Activated naive CD4-positive, alpha-beta T cell treated with anti-CD3 and anti-CD28 coated beads, Interleukin-2, amount 10 ng/mL, durations not matched to agents 7 days and 5 days (primary cell): ENCODE measurements at regions not wholly inside any gene's neighbourhood (a gene's known extent, or its start where the extent isn't known, plus 50 kb on each side); places are given as distances from the start of the nearest gene placed in this dataset.
"Not testable (repeated sequence)": the region's sequence is repeated elsewhere in the genome, so short reads cannot be mapped to it uniquely, and the experiment has no call there.

Experiments used
- CTCF ChIA-PET: fragments of 350-600 bp; sonication (Branson Sonifier 250); formaldehyde crosslinking; loops from one replicate; lab custom pipeline; 2021; ENCODE audit warnings: antibody characterized with exemption; lab: Charles Lee
- DNase-seq: peaks from one replicate; pipeline ENCODE4 v3.0.0-alpha.2; 2020
- H3K27ac Mint-ChIP-seq: one replicate; pipeline ENCODE4 v1.8.0; 2021; ENCODE audit warnings: mild to moderate bottlenecking, moderate library complexity, mixed read lengths
- H3K27me3 Mint-ChIP-seq: one replicate; pipeline ENCODE4 v1.8.0; 2021; ENCODE audit warnings: mild to moderate bottlenecking, mixed read lengths
- H3K36me3 Mint-ChIP-seq: one replicate; pipeline ENCODE4 v1.8.0; 2021; ENCODE audit warnings: mixed read lengths
- H3K4me1 Mint-ChIP-seq: one replicate; pipeline ENCODE4 v1.8.0; 2021; ENCODE audit warnings: mixed read lengths
- H3K4me3 Mint-ChIP-seq: one replicate; pipeline ENCODE4 v1.8.0; 2021; ENCODE audit warnings: mild to moderate bottlenecking, moderate library complexity, mixed read lengths
- H3K9me3 Mint-ChIP-seq: one replicate; pipeline ENCODE4 v1.8.0; 2021; ENCODE audit warnings: mixed read lengths

- Mint-ChIP-seq H3K27me3 (peaks cover 18% of the 10 kb centered on the region), H3K9me3 (no peaks in the 10 kb centered on the region), H3K4me1 (no peaks in the 10 kb centered on the region), H3K27ac (no peak overlapping the region), H3K4me3 (no peak overlapping the region), H3K36me3 (no peaks in the 10 kb centered on the region)
- CTCF ChIA-PET: no interaction called here
- DNase-seq: no peak
These were observed 264.6 kb downstream of the SEC61B start for GRCh38 chr9:99486684-99487083.

GRCh38 chr9:99488131-99489059 lies 266.3 kb downstream of the SEC61B start:
- Mint-ChIP-seq H3K4me1 (no peaks in the 10 kb centered on the region), H3K27ac (no peak overlapping the region), H3K27me3 (peaks cover 30% of the 10 kb centered on the region), H3K4me3 (no peak overlapping the region), H3K9me3 (no peaks in the 10 kb centered on the region), H3K36me3 (no peaks in the 10 kb centered on the region)
- DNase-seq: no peak
- CTCF ChIA-PET: no interaction called here

- no peak overlapping the region for H3K27ac Mint-ChIP-seq
- no peaks in the 10 kb centered on the region for H3K4me1 Mint-ChIP-seq
- DNase-seq: no peak
- H3K36me3 Mint-ChIP-seq: no peaks in the 10 kb centered on the region
- H3K27me3 Mint-ChIP-seq: peaks cover 33% of the 10 kb centered on the region
- H3K4me3 Mint-ChIP-seq: no peak overlapping the region
- CTCF ChIA-PET: no interaction called here
- no peaks in the 10 kb centered on the region for H3K9me3 Mint-ChIP-seq
These were observed 267.0 kb downstream of the SEC61B start for GRCh38 chr9:99489060-99489413.

GRCh38 chr9:99490729-99491128 lies 268.6 kb downstream of the SEC61B start:
- no peak for DNase-seq
- no peak overlapping the region for H3K27ac Mint-ChIP-seq
- no peaks in the 10 kb centered on the region for H3K4me1 Mint-ChIP-seq
- H3K27me3 Mint-ChIP-seq: peaks cover 28% of the 10 kb centered on the region
- no peak overlapping the region for H3K4me3 Mint-ChIP-seq
- CTCF ChIA-PET: no interaction called here
- H3K36me3 Mint-ChIP-seq: no peaks in the 10 kb centered on the region
- no peaks in the 10 kb centered on the region for H3K9me3 Mint-ChIP-seq

- Mint-ChIP-seq H3K4me3 (no peak overlapping the region), H3K9me3 (no peaks in the 10 kb centered on the region), H3K27ac (no peak overlapping the region), H3K4me1 (no peaks in the 10 kb centered on the region), H3K27me3 (peaks cover 28% of the 10 kb centered on the region), H3K36me3 (no peaks in the 10 kb centered on the region)
- CTCF ChIA-PET: no interaction called here
- DNase-seq: no peak
These were observed 269.5 kb downstream of the SEC61B start for GRCh38 chr9:99491408-99492158.

GRCh38 chr9:99497641-99498040 lies 275.6 kb downstream of the SEC61B start:
- no peak for DNase-seq
- H3K4me1 Mint-ChIP-seq: no peaks in the 10 kb centered on the region
- no peaks in the 10 kb centered on the region for H3K36me3 Mint-ChIP-seq
- peaks cover 3% of the 10 kb centered on the region for H3K9me3 Mint-ChIP-seq
- H3K27me3 Mint-ChIP-seq: peaks cover 8% of the 10 kb centered on the region
- no peak overlapping the region for H3K4me3 Mint-ChIP-seq
- no peak overlapping the region for H3K27ac Mint-ChIP-seq
- CTCF ChIA-PET: no interaction called here

- CTCF ChIA-PET, H3K4me1 Mint-ChIP-seq, H3K4me3 Mint-ChIP-seq, H3K27ac Mint-ChIP-seq, H3K9me3 Mint-ChIP-seq, H3K27me3 Mint-ChIP-seq, H3K36me3 Mint-ChIP-seq, DNase-seq: not testable (repeated sequence)
These were observed 276.9 kb downstream of the SEC61B start for GRCh38 chr9:99498979-99499378.

GRCh38 chr9:99505936-99506335 lies 283.9 kb downstream of the SEC61B start:
- CTCF ChIA-PET: no interaction called here
- Mint-ChIP-seq H3K9me3 (no peaks in the 10 kb centered on the region), H3K27me3 (peaks cover 9% of the 10 kb centered on the region), H3K36me3 (no peaks in the 10 kb centered on the region), H3K4me3 (no peak overlapping the region), H3K27ac (no peak overlapping the region), H3K4me1 (no peaks in the 10 kb centered on the region)
- DNase-seq: no peak

- H3K27me3 Mint-ChIP-seq: peaks cover 11% of the 10 kb centered on the region
- no peak overlapping the region for H3K27ac Mint-ChIP-seq
- no peaks in the 10 kb centered on the region for H3K36me3 Mint-ChIP-seq
- no peak for DNase-seq
- H3K4me3 Mint-ChIP-seq: no peak overlapping the region
- no peaks in the 10 kb centered on the region for H3K4me1 Mint-ChIP-seq
- no peaks in the 10 kb centered on the region for H3K9me3 Mint-ChIP-seq
- CTCF ChIA-PET: interaction anchor here (0.7 kb wide), 1 partner anchor 172 kb away, joined by 3 read pairs; no protein-coding TSS in a partner anchor
These were observed 284.8 kb downstream of the SEC61B start for GRCh38 chr9:99506747-99507348.

GRCh38 chr9:99509065-99509745 lies 287.1 kb downstream of the SEC61B start:
- Mint-ChIP-seq H3K4me1 (no peaks in the 10 kb centered on the region), H3K4me3 (no peak overlapping the region), H3K27me3 (peaks cover 15% of the 10 kb centered on the region), H3K36me3 (no peaks in the 10 kb centered on the region), H3K27ac (no peak overlapping the region), H3K9me3 (no peaks in the 10 kb centered on the region)
- CTCF ChIA-PET: interaction anchor here (0.7 kb wide), 1 partner anchor 12 kb away, joined by 3 read pairs; no protein-coding TSS in a partner anchor
- no peak for DNase-seq

- Mint-ChIP-seq H3K27me3 (peaks cover 15% of the 10 kb centered on the region), H3K36me3 (no peaks in the 10 kb centered on the region), H3K4me1 (no peaks in the 10 kb centered on the region), H3K27ac (no peak overlapping the region), H3K9me3 (no peaks in the 10 kb centered on the region), H3K4me3 (no peak overlapping the region)
- no peak for DNase-seq
- CTCF ChIA-PET: interaction anchor here (0.7 kb wide), 1 partner anchor 11 kb away, joined by 3 read pairs; no protein-coding TSS in a partner anchor
These were observed 287.9 kb downstream of the SEC61B start for GRCh38 chr9:99509900-99510535.

- Mint-ChIP-seq H3K27ac (no peak overlapping the region), H3K36me3 (no peaks in the 10 kb centered on the region), H3K4me3 (no peak overlapping the region), H3K9me3 (no peaks in the 10 kb centered on the region), H3K4me1 (no peaks in the 10 kb centered on the region), H3K27me3 (peaks cover 15% of the 10 kb centered on the region)
- DNase-seq: no peak
- CTCF ChIA-PET: no interaction called here
These were observed 289.6 kb downstream of the SEC61B start for GRCh38 chr9:99511723-99512122.

- Mint-ChIP-seq H3K27ac (no peak overlapping the region), H3K4me3 (no peak overlapping the region), H3K9me3 (no peaks in the 10 kb centered on the region), H3K27me3 (peaks cover 15% of the 10 kb centered on the region), H3K36me3 (no peaks in the 10 kb centered on the region), H3K4me1 (no peaks in the 10 kb centered on the region)
- CTCF ChIA-PET: no interaction called here
- DNase-seq: no peak
These were observed 291.5 kb downstream of the SEC61B start for GRCh38 chr9:99513441-99514112.
